COLO668 (cell line): ENCODE measurements at regions not wholly inside any gene's neighbourhood (a gene's known extent, or its start where the extent isn't known, plus 50 kb on each side); places are given as distances from the start of the nearest gene placed in this dataset.

Experiments
- DNase-seq: peaks from one replicate; lab custom pipeline; 2025; ENCODE audit not compliant: unreplicated experiment; lab: John Stamatoyannopoulos, UW

GRCh38 chrX:8971116-8971515, 62.8 kb downstream of the FAM9B start:
- DNase-seq = no peak

GRCh38 chrX:8969378-8969777, 64.5 kb downstream of the FAM9B start:
- no peak for DNase-seq

GRCh38 chrX:8967461-8967860, 66.5 kb downstream of the FAM9B start:
- no peak for DNase-seq

- no peak for DNase-seq
Observed at GRCh38 chrX:8960957-8961468, 72.9 kb downstream of the FAM9B start.

GRCh38 chrX:8955511-8955910, 78.4 kb downstream of the FAM9B start:
- DNase-seq = no peak

GRCh38 chrX:8946563-8946962, 87.4 kb downstream of the FAM9B start:
- DNase-seq = no peak

GRCh38 chrX:8939322-8939721, 94.6 kb downstream of the FAM9B start:
- DNase-seq = peak; percentile 60

GRCh38 chrX:8927701-8928100, 106.2 kb downstream of the FAM9B start:
- no peak for DNase-seq

- DNase-seq = no peak
Observed at GRCh38 chrX:8927066-8927635, 106.8 kb downstream of the FAM9B start.

GRCh38 chrX:8921615-8922014, 112.3 kb downstream of the FAM9B start:
- no peak for DNase-seq

- DNase-seq = no peak
Observed at GRCh38 chrX:8919801-8920200, 114.1 kb downstream of the FAM9B start.

- no peak for DNase-seq
Observed at GRCh38 chrX:8916697-8917096, 115.5 kb upstream of the FAM9A start.

GRCh38 chrX:8914681-8915080, 113.5 kb upstream of the FAM9A start:
- no peak for DNase-seq

- no peak for DNase-seq
Observed at GRCh38 chrX:8913655-8914409, 112.6 kb upstream of the FAM9A start.

- DNase-seq = no peak
Observed at GRCh38 chrX:8907688-8908087, 106.5 kb upstream of the FAM9A start.

- no peak for DNase-seq
Observed at GRCh38 chrX:8906299-8906938, 105.2 kb upstream of the FAM9A start.

- no peak for DNase-seq
Observed at GRCh38 chrX:8897259-8897658, 96.1 kb upstream of the FAM9A start.

- no peak for DNase-seq
Observed at GRCh38 chrX:8890794-8891193, 89.6 kb upstream of the FAM9A start.

GRCh38 chrX:8887004-8887403, 85.8 kb upstream of the FAM9A start:
- no peak for DNase-seq

GRCh38 chrX:8879750-8880149, 78.6 kb upstream of the FAM9A start:
- DNase-seq = peak; percentile 10

GRCh38 chrX:8873956-8874355, 72.8 kb upstream of the FAM9A start:
- no peak for DNase-seq

GRCh38 chrX:8873102-8873501, 71.9 kb upstream of the FAM9A start:
- no peak for DNase-seq
